SK-N-SH (cell line): ENCODE measurements at regions not wholly inside any gene's neighbourhood (a gene's known extent, or its start where the extent isn't known, plus 50 kb on each side); places are given as distances from the start of the nearest gene placed in this dataset.

Experiments
- TF ChIP-seq, protein P1 (sequence below): IDR thresholded peaks from 2 replicates; pipeline ENCODE4; 2012

DNA sequence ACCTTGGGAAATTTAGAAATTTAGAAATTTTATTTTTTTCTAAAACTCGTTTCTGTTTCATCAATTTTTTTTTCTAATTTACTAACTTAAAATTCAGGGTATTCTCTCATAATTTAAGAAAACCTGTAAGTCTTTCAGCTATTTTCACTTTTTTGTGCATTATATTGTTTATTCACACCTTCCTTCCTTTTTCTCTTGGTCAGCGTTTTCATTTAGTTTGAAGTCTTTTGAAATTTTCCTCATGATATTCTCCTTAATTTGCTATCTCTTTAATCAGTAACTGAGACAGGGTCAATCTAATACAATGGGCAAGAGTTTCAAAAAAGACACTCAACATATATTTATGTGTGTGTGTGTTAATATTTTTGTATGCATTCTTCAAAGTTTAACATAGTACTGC, 50.5 kb upstream of the MSTN start (continued):
- TF ChIP-seq, protein P1, sequence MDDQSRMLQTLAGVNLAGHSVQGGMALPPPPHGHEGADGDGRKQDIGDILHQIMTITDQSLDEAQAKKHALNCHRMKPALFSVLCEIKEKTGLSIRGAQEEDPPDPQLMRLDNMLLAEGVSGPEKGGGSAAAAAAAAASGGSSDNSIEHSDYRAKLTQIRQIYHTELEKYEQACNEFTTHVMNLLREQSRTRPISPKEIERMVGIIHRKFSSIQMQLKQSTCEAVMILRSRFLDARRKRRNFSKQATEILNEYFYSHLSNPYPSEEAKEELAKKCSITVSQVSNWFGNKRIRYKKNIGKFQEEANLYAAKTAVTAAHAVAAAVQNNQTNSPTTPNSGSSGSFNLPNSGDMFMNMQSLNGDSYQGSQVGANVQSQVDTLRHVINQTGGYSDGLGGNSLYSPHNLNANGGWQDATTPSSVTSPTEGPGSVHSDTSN: no peak
